ENCODE measurements at regions not wholly inside any gene's neighbourhood (a gene's known extent, or its start where the extent isn't known, plus 50 kb on each side); places are given as distances from the start of the nearest gene placed in this dataset.

- TF ChIP-seq CTCF (IDR thresholded peaks at IDR 0.05; ENCODE audit: low read depth, low read length) (no peak), POLR2A (IDR thresholded peaks at IDR 0.05; ENCODE audit: extremely low read depth, insufficient read length) (no peak), MAX (IDR thresholded peaks at IDR 0.05; ENCODE audit: low read depth, low read length) (no peak)
These were observed 867.2 kb downstream of the NR2F1-AS1 start for GRCh38 chr5:92713826-92714225.

All from NB4 (cell line).